HCT116 (cell line): ENCODE measurements at regions not wholly inside any gene's neighbourhood (a gene's known extent, or its start where the extent isn't known, plus 50 kb on each side); places are given as distances from the start of the nearest gene placed in this dataset.

Experiments
- ATAC-seq: fragments of 200-7000 bp; cut with Tn5 transposase; 2 replicates; pipeline ENCODE4 v1.9.1; 2020; ENCODE audit warnings: mild to moderate bottlenecking, moderate library complexity
- BruUV-seq: library from RNA; stranded (reverse); fragments of 400-500 nt; replicated peaks from 2 replicates; lab custom pipeline; 2021; lab: Mats Ljungman, UMichigan
- CTCF ChIA-PET: fragments of 300-600 bp; sonication (Branson Sonifier 250); formaldehyde crosslinking; loops from one replicate; lab custom pipeline; 2021; ENCODE audit warnings: antibody characterized with exemption; lab: Charles Lee
- POLR2A ChIA-PET: fragments of 300-600, 350-600 bp; sonication (Branson Sonifier 250); formaldehyde crosslinking; loops from one replicate; lab custom pipeline; 2021; ENCODE audit warnings: antibody characterized with exemption; lab: Charles Lee
- RAD21 ChIA-PET, 2 experiments: fragments of 300-600 bp; sonication (Branson Sonifier 250); formaldehyde crosslinking; loops; one replicate each; lab custom pipeline; 2023; ENCODE audit warnings: low total read pairs in 2 of 2; ENCODE audit not compliant: uncharacterized antibody in 2 of 2, unreplicated experiment in 2 of 2, low non-redundant PET in 1 of 2; lab: Charles Lee
- DNase-seq: peaks from one replicate; pipeline ENCODE4 v3.0.0-alpha.2; 2010; ENCODE audit warnings: low read depth, low spot score
- H2AFZ ChIP-seq: fragments of 200-600 bp; shearing (Covaris generic), sonication (generic); 2 replicates; pipeline ENCODE4 v1.6.1; 2017; ENCODE audit warnings: low read depth, mixed run types, mixed read lengths, antibody characterized with exemption, low read length; ENCODE audit not compliant: poor library complexity, severe bottlenecking
- H3K27ac ChIP-seq: 2 replicates; pipeline ENCODE4 v1.5.1; 2012; ENCODE audit warnings: low read depth, low read length
- H3K27me3 ChIP-seq: fragments of 200-600 bp; sonication (generic); 2 replicates; pipeline ENCODE4 v1.6.1; 2016; ENCODE audit warnings: mixed run types, low read length, mixed read lengths; ENCODE audit not compliant: insufficient read depth
- H3K36me3 ChIP-seq, 2 experiments: fragments of 200-500 bp in 1 of 2; fragments of 200-600 bp in 1 of 2; sonication (Bioruptor generic) in 1 of 2; sonication (generic) in 1 of 2; 2 replicates each; pipeline versions ENCODE4 v1.5.1 to v1.6.1; 2014 to 2016; ENCODE audit warnings: low read length in 2 of 2, inconsistent platforms in 1 of 2, mixed read lengths in 1 of 2, mixed run types in 1 of 2; ENCODE audit not compliant: insufficient read depth in 2 of 2, control insufficient read depth in 1 of 2
- H3K4me1 ChIP-seq, 2 experiments: fragments of 200-600 bp in 1 of 2; sonication (generic) in 1 of 2; 2 replicates each; pipeline versions ENCODE4 v1.5.1 to v1.6.1; 2012 to 2017; ENCODE audit warnings: low read length in 2 of 2, inconsistent platforms in 1 of 2, mild to moderate bottlenecking in 1 of 2, mixed read lengths in 1 of 2, mixed run types in 1 of 2, moderate library complexity in 1 of 2; ENCODE audit not compliant: insufficient read depth in 2 of 2, control insufficient read depth in 1 of 2
- H3K4me2 ChIP-seq: fragments of 200-600 bp; sonication (generic); 2 replicates; pipeline ENCODE4 v1.6.1; 2017; ENCODE audit warnings: mixed run types, low read length, mixed read lengths
- H3K4me3 ChIP-seq, 2 experiments: fragments of 200-600 bp in 1 of 2; sonication (generic) in 1 of 2; replicated peaks in 1 of 2; 2 replicates each; pipeline ENCODE4 v1.5.1; 2011 to 2016; ENCODE audit warnings: low read length in 2 of 2, control low read depth in 1 of 2, low read depth in 1 of 2, mild to moderate bottlenecking in 1 of 2, mixed read lengths in 1 of 2, mixed run types in 1 of 2
- H3K79me2 ChIP-seq: fragments of 200-600 bp; sonication (generic); 2 replicates; pipeline ENCODE4 v1.6.1; 2017; ENCODE audit warnings: mild to moderate bottlenecking, mixed run types, low read length, moderate library complexity, mixed read lengths; ENCODE audit not compliant: insufficient read depth
- H3K9ac ChIP-seq: fragments of 200-600 bp; sonication (generic); 2 replicates; pipeline ENCODE4 v1.6.1; 2016; ENCODE audit warnings: low read length, mixed read lengths
- H3K9me2 ChIP-seq: fragments of 200-600 bp; sonication (generic), shearing (Covaris generic); 2 replicates; pipeline ENCODE4 v1.6.1; 2017; ENCODE audit warnings: mixed run types, mild to moderate bottlenecking, moderate library complexity; ENCODE audit not compliant: insufficient read depth
- H3K9me3 ChIP-seq, 2 experiments: fragments of 200-500 bp in 1 of 2; fragments of 200-600 bp in 1 of 2; sonication (Bioruptor generic) in 1 of 2; sonication (generic) in 1 of 2; 2 replicates each; pipeline ENCODE4 v1.6.1; 2014 to 2017; ENCODE audit warnings: low read length in 2 of 2, mixed read lengths in 2 of 2, inconsistent platforms in 1 of 2, low read depth in 1 of 2, mild to moderate bottlenecking in 1 of 2, mixed run types in 1 of 2, moderate library complexity in 1 of 2; ENCODE audit not compliant: control insufficient read depth in 1 of 2, insufficient read depth in 1 of 2
- H4K20me1 ChIP-seq: fragments of 200-600 bp; sonication (generic), shearing (Covaris generic); 2 replicates; pipeline ENCODE4 v1.6.1; 2017; ENCODE audit warnings: mixed run types, mild to moderate bottlenecking, moderate library complexity; ENCODE audit not compliant: insufficient read depth
- ATF3 ChIP-seq: IDR thresholded peaks from 2 replicates; pipeline ENCODE4 v1.6.1; 2012
- CTCF ChIP-seq, 3 experiments: fragments of 200-600 bp in 1 of 3; sonication (generic) in 1 of 3; IDR thresholded peaks in 2 of 3; conservative IDR thresholded peaks in 1 of 3; 2 replicates each; pipeline ENCODE4 v1.5.1; 2012 to 2017; ENCODE audit warnings: low read depth in 2 of 3, low read length in 2 of 3, antibody characterized with exemption in 1 of 3, borderline replicate concordance in 1 of 3, control low read depth in 1 of 3, mild to moderate bottlenecking in 1 of 3, mixed read lengths in 1 of 3, mixed run types in 1 of 3, moderate library complexity in 1 of 3; ENCODE audit not compliant: insufficient read depth in 1 of 3
- ELF1 ChIP-seq: IDR thresholded peaks from 2 replicates; pipeline ENCODE4 v1.6.1; 2012; ENCODE audit warnings: low read depth, borderline replicate concordance
- EZH2 ChIP-seq: fragments of 200-600 bp; sonication (generic); IDR thresholded peaks from 2 replicates; pipeline ENCODE4 v1.6.1; 2017; ENCODE audit warnings: antibody characterized with exemption, mixed run types
- FOSL1 ChIP-seq: IDR thresholded peaks from 2 replicates; pipeline ENCODE4 v1.6.1; 2012; ENCODE audit warnings: low read depth
- JUND ChIP-seq: IDR thresholded peaks from 2 replicates; pipeline ENCODE4 v1.6.1; 2012
- POLR2A ChIP-seq: IDR thresholded peaks from 2 replicates; pipeline ENCODE4 v1.7.0; 2011; ENCODE audit warnings: borderline replicate concordance; ENCODE audit not compliant: insufficient read depth, insufficient read length; ENCODE audit errors: extremely low read depth
- POLR2AphosphoS5 ChIP-seq: IDR thresholded peaks from 2 replicates; pipeline ENCODE4 v1.6.1; 2011; ENCODE audit warnings: mild to moderate bottlenecking, low read depth, low read length, moderate library complexity
- REST ChIP-seq: IDR thresholded peaks from 2 replicates; pipeline ENCODE4 v1.6.1; 2012; ENCODE audit warnings: low read depth
- YY1 ChIP-seq: IDR thresholded peaks from 2 replicates; pipeline ENCODE4 v1.6.1; 2011; ENCODE audit warnings: low read length, low read depth, moderate library complexity, mild to moderate bottlenecking; ENCODE audit not compliant: insufficient replicate concordance; ENCODE audit errors: extremely low read depth
- ZNF274 ChIP-seq: fragments of 200-500 bp; sonication (Bioruptor generic); IDR thresholded peaks from 2 replicates; pipeline ENCODE4 v1.6.1; 2014; ENCODE audit warnings: mild to moderate bottlenecking, low read depth, low read length, inconsistent platforms
- intact Hi-C: fragments of 100-400 bp; cut with micrococcal nuclease; formaldehyde crosslinking; loops from 2 replicates; pipeline ENCODE4 v1.10.0; 2022

- no peak for TF ChIP-seq FOSL1
- TF ChIP-seq, all 23 proteins: peak for 0
These were observed 1239.4 kb downstream of the TECRL start (continued) for GRCh38 chr4:63169836-63170235.

GRCh38 chr4:63155561-63155960 is 1253.7 kb downstream of the TECRL start:
- H3K79me2 ChIP-seq = no peaks in the 10 kb centered on the region
- TF ChIP-seq FOSL1 = no peak
- no peak for TF ChIP-seq EZH2
- no peak for TF ChIP-seq ATF3
- POLR2A ChIA-PET = no interaction called here
- H2AFZ ChIP-seq = no peak overlapping the region
- H3K4me3 ChIP-seq = no peak overlapping the region
- no peak for DNase-seq
- H3K9me2 ChIP-seq = no peaks in the 10 kb centered on the region
- no peaks in the 10 kb centered on the region for H3K4me1 ChIP-seq
- no peak for ATAC-seq
- H3K4me2 ChIP-seq = no peak overlapping the region
- no peaks in the 10 kb centered on the region for H3K27me3 ChIP-seq
- no peak overlapping the region for H3K9ac ChIP-seq
- no TSS peak for BruUV-seq
- no peaks in the 10 kb centered on the region for H4K20me1 ChIP-seq
- no peaks in the 10 kb centered on the region for H3K36me3 ChIP-seq
- peaks cover 9 to 21% of the 10 kb centered on the region in 2 experiments; a peak in 2 of 4 replicates for H3K9me3 ChIP-seq
- CTCF ChIA-PET = no interaction called here
- RAD21 ChIA-PET = no interaction called here
- intact Hi-C loops = no loop called here
- no peak overlapping the region for H3K27ac ChIP-seq

GRCh38 chr4:63123441-63123840 is 1285.8 kb downstream of the TECRL start:
- Histone ChIP-seq H3K4me3 (no peak overlapping the region), H3K79me2 (no peaks in the 10 kb centered on the region), H3K36me3 (no peaks in the 10 kb centered on the region), H3K9me3 (peaks cover 3 to 11% of the 10 kb centered on the region in 2 experiments; a peak in 3 of 4 replicates), H3K4me2 (no peak overlapping the region), H2AFZ (no peak overlapping the region), H4K20me1 (no peaks in the 10 kb centered on the region), H3K9ac (no peak overlapping the region), H3K27me3 (no peaks in the 10 kb centered on the region), H3K27ac (no peak overlapping the region), H3K9me2 (no peaks in the 10 kb centered on the region), H3K4me1 (no peaks in the 10 kb centered on the region)
- ATAC-seq = no peak
- no peak for DNase-seq
- intact Hi-C loops = no loop called here
- TF ChIP-seq POLR2AphosphoS5 (no peak), JUND (no peak), CTCF (IDR thresholded peaks at IDR 0.05 in 2 of 3, conservative IDR thresholded peaks at IDR 0.05 in 1 of 3; ENCODE audit: borderline replicate concordance in 1 of 3, insufficient read depth in 1 of 3, low read depth in 2 of 3, low read length in 2 of 3) (no peak), REST (no peak), YY1 (no peak), ELF1 (no peak), FOSL1 (no peak), ZNF274 (no peak), POLR2A (no peak)
- ChIA-PET POLR2A (no interaction called here), RAD21 (no interaction called here), CTCF (no interaction called here)
- BruUV-seq = no TSS peak
